ENCODE measurements at regions not wholly inside any gene's neighbourhood (a gene's known extent, or its start where the extent isn't known, plus 50 kb on each side); places are given as distances from the start of the nearest gene placed in this dataset.

DNA sequence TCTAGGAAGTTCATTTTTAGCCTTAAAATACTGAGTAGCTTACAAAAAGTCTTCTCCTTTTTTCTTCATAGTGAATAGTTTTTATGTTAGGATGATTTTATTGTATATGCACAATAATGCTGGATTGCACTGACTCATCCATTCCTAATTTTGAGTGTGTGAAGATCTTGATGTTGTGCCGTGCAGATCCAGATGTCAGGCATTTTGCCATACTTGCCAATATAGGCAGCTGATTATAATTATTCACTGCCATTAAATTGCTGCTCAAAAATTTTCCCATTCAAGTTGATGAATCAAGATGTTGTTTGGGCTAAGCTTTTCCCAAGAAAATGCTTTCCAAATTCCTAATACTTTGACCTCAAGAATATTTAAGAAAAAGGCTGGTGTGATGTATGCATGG lies 218.3 kb downstream of the AHR start:
- TF ChIP-seq, protein P1, sequence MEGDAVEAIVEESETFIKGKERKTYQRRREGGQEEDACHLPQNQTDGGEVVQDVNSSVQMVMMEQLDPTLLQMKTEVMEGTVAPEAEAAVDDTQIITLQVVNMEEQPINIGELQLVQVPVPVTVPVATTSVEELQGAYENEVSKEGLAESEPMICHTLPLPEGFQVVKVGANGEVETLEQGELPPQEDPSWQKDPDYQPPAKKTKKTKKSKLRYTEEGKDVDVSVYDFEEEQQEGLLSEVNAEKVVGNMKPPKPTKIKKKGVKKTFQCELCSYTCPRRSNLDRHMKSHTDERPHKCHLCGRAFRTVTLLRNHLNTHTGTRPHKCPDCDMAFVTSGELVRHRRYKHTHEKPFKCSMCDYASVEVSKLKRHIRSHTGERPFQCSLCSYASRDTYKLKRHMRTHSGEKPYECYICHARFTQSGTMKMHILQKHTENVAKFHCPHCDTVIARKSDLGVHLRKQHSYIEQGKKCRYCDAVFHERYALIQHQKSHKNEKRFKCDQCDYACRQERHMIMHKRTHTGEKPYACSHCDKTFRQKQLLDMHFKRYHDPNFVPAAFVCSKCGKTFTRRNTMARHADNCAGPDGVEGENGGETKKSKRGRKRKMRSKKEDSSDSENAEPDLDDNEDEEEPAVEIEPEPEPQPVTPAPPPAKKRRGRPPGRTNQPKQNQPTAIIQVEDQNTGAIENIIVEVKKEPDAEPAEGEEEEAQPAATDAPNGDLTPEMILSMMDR (IDR thresholded peaks at IDR 0.05), result no peak
- Mint-ChIP-seq H3K4me3 (ENCODE audit: unreplicated experiment) (no peak overlapping the region), H3K9me3 (ENCODE audit: unreplicated experiment) (peaks cover 24% of the 10 kb centered on the region), H3K4me1 (ENCODE audit: unreplicated experiment) (peaks cover 65% of the 10 kb centered on the region), H3K27ac (ENCODE audit: unreplicated experiment) (peak overlapping the region; percentile 65), H3K36me3 (ENCODE audit: unreplicated experiment) (peaks cover 16% of the 10 kb centered on the region), H3K27me3 (ENCODE audit: unreplicated experiment) (no peaks in the 10 kb centered on the region)
- no peak for DNase-seq (ENCODE audit: extremely low spot score, unreplicated experiment)

DNA sequence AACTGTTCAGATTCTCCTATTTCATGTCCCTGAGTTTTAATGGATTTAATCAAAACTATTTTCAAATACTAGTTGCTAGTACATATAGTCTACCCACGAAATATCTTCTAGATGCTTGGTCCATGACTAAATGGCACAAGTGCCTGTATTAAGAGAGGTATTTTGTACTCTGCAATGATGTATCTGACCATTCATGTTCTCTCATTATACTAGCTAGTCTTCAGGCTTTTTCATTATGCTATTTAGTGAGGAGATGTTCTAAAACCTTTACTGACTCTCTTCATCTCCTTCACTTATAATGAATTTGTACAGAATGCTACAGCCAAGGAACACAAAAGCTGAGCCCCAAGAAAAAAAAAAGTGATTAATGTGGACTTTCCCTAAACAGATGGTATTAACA lies 222.5 kb downstream of the AHR start:
- Mint-ChIP-seq H3K36me3 (ENCODE audit: unreplicated experiment) (peaks cover 6% of the 10 kb centered on the region), H3K4me1 (ENCODE audit: unreplicated experiment) (peaks cover 81% of the 10 kb centered on the region), H3K27me3 (ENCODE audit: unreplicated experiment) (no peaks in the 10 kb centered on the region), H3K4me3 (ENCODE audit: unreplicated experiment) (peak overlapping the region; percentile 48), H3K9me3 (ENCODE audit: unreplicated experiment) (peaks cover 16% of the 10 kb centered on the region), H3K27ac (ENCODE audit: unreplicated experiment) (peak overlapping the region; percentile 94)
- DNase-seq (ENCODE audit: extremely low spot score, unreplicated experiment), result no peak
- TF ChIP-seq, protein P1 (IDR thresholded peaks at IDR 0.05), result no peak

DNA sequence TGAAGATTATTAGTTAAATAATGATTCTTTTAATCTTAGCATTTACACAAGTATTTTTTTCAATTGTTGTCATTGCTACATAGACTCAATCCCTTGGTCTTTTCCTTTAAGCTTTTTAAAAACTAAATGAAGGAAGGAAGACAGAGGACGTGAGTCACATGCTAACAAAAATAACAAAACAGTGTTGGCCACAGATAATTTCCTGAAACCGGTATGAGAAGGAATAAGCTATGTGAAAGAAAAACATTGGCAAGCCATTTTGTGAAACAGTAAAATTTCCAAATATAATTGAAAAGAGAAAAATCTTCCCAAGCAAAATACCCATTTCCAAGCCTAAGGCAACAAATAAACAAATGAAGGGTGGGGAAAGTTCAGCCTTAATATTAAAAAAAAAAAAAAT lies 223.0 kb downstream of the AHR start:
- Mint-ChIP-seq H3K27me3 (ENCODE audit: unreplicated experiment) (no peaks in the 10 kb centered on the region), H3K36me3 (ENCODE audit: unreplicated experiment) (peaks cover 5% of the 10 kb centered on the region), H3K4me1 (ENCODE audit: unreplicated experiment) (peaks cover 79% of the 10 kb centered on the region), H3K9me3 (ENCODE audit: unreplicated experiment) (peaks cover 15% of the 10 kb centered on the region), H3K27ac (ENCODE audit: unreplicated experiment) (peak overlapping the region; percentile 94), H3K4me3 (ENCODE audit: unreplicated experiment) (peak overlapping the region; percentile 16)
- no peak for DNase-seq (ENCODE audit: extremely low spot score, unreplicated experiment)
- TF ChIP-seq, protein P1 (IDR thresholded peaks at IDR 0.05), result no peak

DNA sequence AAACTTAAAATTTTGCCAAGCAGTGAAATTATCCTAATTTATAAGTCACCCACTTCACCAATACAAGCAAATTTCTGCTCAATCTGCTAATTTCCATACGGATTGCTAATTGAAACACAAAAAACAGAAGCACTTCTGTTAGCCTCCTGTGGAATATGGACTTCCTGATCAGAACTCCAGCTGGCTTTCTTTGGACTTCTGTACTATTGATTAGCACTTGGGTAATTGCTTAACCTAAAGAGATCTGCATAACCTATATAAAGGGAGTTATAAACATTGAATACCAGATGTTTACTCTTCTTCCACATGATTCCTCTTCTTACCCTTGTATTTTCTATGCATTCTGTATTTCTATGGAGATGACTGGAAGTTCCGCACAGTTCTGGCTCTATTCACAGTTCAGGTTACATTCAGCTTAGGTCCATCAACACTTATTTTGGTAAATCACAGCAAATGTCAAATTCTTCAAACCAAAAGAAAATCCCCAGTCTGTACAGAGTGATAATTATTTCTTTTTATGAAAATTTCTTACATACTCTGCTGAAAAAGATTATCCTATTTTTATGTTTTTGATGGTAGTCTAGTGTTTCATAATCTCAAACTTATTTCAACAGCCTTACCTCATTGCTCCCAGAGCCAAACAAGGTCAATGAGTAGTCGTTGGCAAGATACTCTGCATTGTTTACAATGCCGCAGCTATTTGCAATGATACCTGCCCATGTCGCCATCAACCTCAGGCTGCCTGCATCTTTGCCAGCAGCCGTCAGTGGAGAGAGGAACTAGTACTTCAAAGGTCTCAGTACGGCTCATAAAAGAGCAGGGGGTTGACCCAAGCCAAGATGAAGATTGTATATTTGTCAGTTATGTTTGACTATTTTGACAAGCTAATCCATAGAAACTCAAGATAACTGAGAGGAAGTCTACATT lies 225.6 kb downstream of the AHR start:
- Mint-ChIP-seq H3K27me3 (ENCODE audit: unreplicated experiment) (no peaks in the 10 kb centered on the region), H3K9me3 (ENCODE audit: unreplicated experiment) (peaks cover 8% of the 10 kb centered on the region), H3K36me3 (ENCODE audit: unreplicated experiment) (peaks cover 9% of the 10 kb centered on the region), H3K4me1 (ENCODE audit: unreplicated experiment) (peaks cover 85% of the 10 kb centered on the region), H3K4me3 (ENCODE audit: unreplicated experiment) (peak overlapping the region; percentile 53), H3K27ac (ENCODE audit: unreplicated experiment) (peak overlapping the region; percentile 91)
- DNase-seq (ENCODE audit: extremely low spot score, unreplicated experiment), result no peak
- TF ChIP-seq, protein P1 (IDR thresholded peaks at IDR 0.05), result no peak

DNA sequence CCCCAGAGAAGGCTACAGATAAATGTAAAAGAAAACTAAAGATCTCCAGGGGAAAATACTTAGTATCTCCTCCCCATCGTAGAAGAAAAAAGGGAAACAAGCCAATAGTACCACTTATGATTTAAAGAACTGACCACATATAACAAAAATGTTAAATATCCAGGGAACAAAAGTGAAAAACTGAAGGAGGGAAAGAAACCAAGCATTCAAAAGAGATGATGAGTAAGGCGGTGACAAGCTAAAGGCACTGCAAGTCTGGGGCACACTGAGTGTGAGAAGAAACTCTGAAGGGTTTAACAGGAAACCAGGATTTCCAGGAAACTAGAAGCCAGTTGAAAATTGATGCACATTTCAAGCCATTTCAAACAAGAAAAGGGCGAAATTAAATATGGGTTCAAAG lies 226.3 kb downstream of the AHR start:
- no peaks in the 10 kb centered on the region for H3K27me3 Mint-ChIP-seq (ENCODE audit: unreplicated experiment)

More for the DNA sequence above, 226.3 kb downstream of the AHR start:
- peak overlapping the region; percentile 53 for H3K4me3 Mint-ChIP-seq (ENCODE audit: unreplicated experiment)
- TF ChIP-seq, protein P1 (IDR thresholded peaks at IDR 0.05), result no peak
- H3K9me3 Mint-ChIP-seq (ENCODE audit: unreplicated experiment), result peaks cover 8% of the 10 kb centered on the region
- peaks cover 88% of the 10 kb centered on the region for H3K4me1 Mint-ChIP-seq (ENCODE audit: unreplicated experiment)
- peak overlapping the region; percentile 91 for H3K27ac Mint-ChIP-seq (ENCODE audit: unreplicated experiment)
- no peak for DNase-seq (ENCODE audit: extremely low spot score, unreplicated experiment)
- peaks cover 10% of the 10 kb centered on the region for H3K36me3 Mint-ChIP-seq (ENCODE audit: unreplicated experiment)
